ENCODE measurements at regions not wholly inside any gene's neighbourhood (a gene's known extent, or its start where the extent isn't known, plus 50 kb on each side); places are given as distances from the start of the nearest gene placed in this dataset.

- no peak for TF ChIP-seq CTCF (IDR thresholded peaks at IDR 0.05)
- no peak for TF ChIP-seq EZH2 (IDR thresholded peaks at IDR 0.05; ENCODE audit: borderline replicate concordance, insufficient read depth, low read depth, low read length, poor library complexity, severe bottlenecking)
Observed at GRCh38 chr5:103357636-103358035, 99.1 kb downstream of the MACIR start.
